ENCODE measurements at regions not wholly inside any gene's neighbourhood (a gene's known extent, or its start where the extent isn't known, plus 50 kb on each side); places are given as distances from the start of the nearest gene placed in this dataset.

- CTCF ChIA-PET = interaction anchor here (0.9 kb wide), 2 partner anchors 49 to 401 kb away, joined by 3 to 4 read pairs; no protein-coding TSS in a partner anchor
- Histone ChIP-seq H3K4me3 (ENCODE audit: low read depth, low read length) (no peak overlapping the region), H3K4me1 (peaks cover 23% of the 10 kb centered on the region), H3K27me3 (replicated peaks; ENCODE audit: control insufficient read depth, insufficient read depth, low read length) (no peaks in the 10 kb centered on the region), H3K9me3 (no peaks in the 10 kb centered on the region), H3K36me3 (ENCODE audit: control insufficient read depth, insufficient read depth, low read length) (no peaks in the 10 kb centered on the region)
- intact Hi-C loops (cut with micrococcal nuclease; ENCODE audit: unreplicated experiment) = loop anchor here (5.0 kb wide), 1 partner anchor 47 kb away; no protein-coding TSS in a partner anchor
- H3K9me3 Mint-ChIP-seq (ENCODE audit: unreplicated experiment) = no peaks in the 10 kb centered on the region
- no peaks in the 10 kb centered on the region for H3K36me3 Mint-ChIP-seq (ENCODE audit: insufficient read depth, unreplicated experiment)
- no peak overlapping the region for H3K27ac Mint-ChIP-seq (ENCODE audit: unreplicated experiment)
- no peaks in the 10 kb centered on the region for H3K27me3 Mint-ChIP-seq (ENCODE audit: insufficient read depth, unreplicated experiment)
- peak; percentile 46 to 48 for DNase-seq
- H3K4me1 Mint-ChIP-seq (ENCODE audit: low read depth, unreplicated experiment) = peaks cover 15% of the 10 kb centered on the region
- no TSS peak for BruUV-seq (replicated peaks)
- POLR2A ChIA-PET = no interaction called here
- no peak for TF ChIP-seq CTCF (IDR thresholded peaks at IDR 0.05; ENCODE audit: insufficient read depth in 1 of 2, low read depth in 1 of 2, low read length in 1 of 2, severe bottlenecking in 1 of 2, unreplicated experiment in 1 of 2)
- H3K4me3 Mint-ChIP-seq (ENCODE audit: unreplicated experiment) = no peak overlapping the region
These were observed 216.2 kb upstream of the ACTBL2 start for GRCh38 chr5:57698802-57699201.

- H3K4me3 Mint-ChIP-seq (ENCODE audit: unreplicated experiment) = no peak overlapping the region
- ChIA-PET CTCF (no interaction called here), POLR2A (no interaction called here)
- no peaks in the 10 kb centered on the region for H3K36me3 Mint-ChIP-seq (ENCODE audit: insufficient read depth, unreplicated experiment)
- H3K27me3 ChIP-seq (replicated peaks; ENCODE audit: control insufficient read depth, insufficient read depth, low read length) = no peaks in the 10 kb centered on the region
- peaks cover 29% of the 10 kb centered on the region for H3K4me1 ChIP-seq
- H3K9me3 Mint-ChIP-seq (ENCODE audit: unreplicated experiment) = no peaks in the 10 kb centered on the region
- H3K27me3 Mint-ChIP-seq (ENCODE audit: insufficient read depth, unreplicated experiment) = no peaks in the 10 kb centered on the region
- H3K36me3 ChIP-seq (ENCODE audit: control insufficient read depth, insufficient read depth, low read length) = no peaks in the 10 kb centered on the region
- DNase-seq = no peak
- peaks cover 20% of the 10 kb centered on the region for H3K4me1 Mint-ChIP-seq (ENCODE audit: low read depth, unreplicated experiment)
- no peak overlapping the region for H3K4me3 ChIP-seq (ENCODE audit: low read depth, low read length)
- TF ChIP-seq CTCF (IDR thresholded peaks at IDR 0.05; ENCODE audit: insufficient read depth in 1 of 2, low read depth in 1 of 2, low read length in 1 of 2, severe bottlenecking in 1 of 2, unreplicated experiment in 1 of 2) = no peak
- no TSS peak for BruUV-seq (replicated peaks)
- H3K27ac Mint-ChIP-seq (ENCODE audit: unreplicated experiment) = no peak overlapping the region
- intact Hi-C loops (cut with micrococcal nuclease; ENCODE audit: unreplicated experiment) = loop anchor here (5.0 kb wide), 1 partner anchor 46 kb away; no protein-coding TSS in a partner anchor
- no peaks in the 10 kb centered on the region for H3K9me3 ChIP-seq
These were observed 215.5 kb upstream of the ACTBL2 start for GRCh38 chr5:57698086-57698485.

GRCh38 chr5:57696825-57697570, 214.4 kb upstream of the ACTBL2 start:
- CTCF ChIA-PET = no interaction called here
- Histone ChIP-seq H3K27me3 (replicated peaks; ENCODE audit: control insufficient read depth, insufficient read depth, low read length) (no peaks in the 10 kb centered on the region), H3K9me3 (no peaks in the 10 kb centered on the region), H3K4me3 (ENCODE audit: low read depth, low read length) (no peak overlapping the region), H3K4me1 (peaks cover 29% of the 10 kb centered on the region), H3K36me3 (ENCODE audit: control insufficient read depth, insufficient read depth, low read length) (no peaks in the 10 kb centered on the region)
- no peak for DNase-seq
- Mint-ChIP-seq H3K27me3 (ENCODE audit: insufficient read depth, unreplicated experiment) (no peaks in the 10 kb centered on the region), H3K27ac (ENCODE audit: unreplicated experiment) (no peak overlapping the region), H3K4me1 (ENCODE audit: low read depth, unreplicated experiment) (peaks cover 25% of the 10 kb centered on the region), H3K4me3 (ENCODE audit: unreplicated experiment) (no peak overlapping the region), H3K36me3 (ENCODE audit: insufficient read depth, unreplicated experiment) (no peaks in the 10 kb centered on the region), H3K9me3 (ENCODE audit: unreplicated experiment) (no peaks in the 10 kb centered on the region)
- BruUV-seq (replicated peaks) = no TSS peak
- TF ChIP-seq CTCF (IDR thresholded peaks at IDR 0.05; ENCODE audit: insufficient read depth in 1 of 2, low read depth in 1 of 2, low read length in 1 of 2, severe bottlenecking in 1 of 2, unreplicated experiment in 1 of 2) = no peak
- intact Hi-C loops (cut with micrococcal nuclease; ENCODE audit: unreplicated experiment) = loop anchor here (5.0 kb wide), 1 partner anchor 45 kb away; no protein-coding TSS in a partner anchor
- POLR2A ChIA-PET = no interaction called here
